ENCODE measurements at regions not wholly inside any gene's neighbourhood (a gene's known extent, or its start where the extent isn't known, plus 50 kb on each side); places are given as distances from the start of the nearest gene placed in this dataset.
"Not testable (repeated sequence)": the region's sequence is repeated elsewhere in the genome, so short reads cannot be mapped to it uniquely, and the experiment has no call there.

DNA sequence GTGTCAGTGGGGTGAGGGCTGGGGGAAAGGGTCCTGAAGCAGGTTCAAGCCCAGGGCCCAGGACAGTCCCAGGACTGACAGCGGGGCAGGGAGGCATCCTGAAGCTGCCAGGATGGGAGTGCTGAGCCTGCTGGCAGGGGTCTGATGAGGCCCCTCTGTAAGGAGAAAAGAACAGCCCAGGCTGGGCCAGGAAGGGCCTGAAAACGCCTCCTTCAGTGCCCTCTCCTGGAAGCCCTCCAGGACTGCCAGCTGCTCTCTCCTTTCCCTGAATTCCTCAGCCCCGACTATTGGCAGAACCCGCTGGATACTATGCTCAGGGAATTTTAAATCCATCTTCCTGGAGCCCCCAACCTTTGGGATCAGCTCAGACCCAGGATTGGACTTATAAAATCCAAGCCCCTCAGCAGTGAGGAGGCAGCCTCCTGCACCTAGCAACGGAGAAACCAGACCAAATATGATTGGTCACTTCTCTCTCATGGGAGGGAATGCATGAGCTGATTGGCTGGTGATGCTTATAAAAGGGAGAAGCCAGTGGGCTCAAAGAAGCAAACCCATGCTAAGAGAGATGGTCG is 203.5 kb upstream of the LINGO1 start:
- no peak overlapping the region for H3K27ac ChIP-seq (ENCODE audit: low read depth, low read length)
- WGBS, 3 donors = 53 to 64% (median 54%) methylated on average over 6 of the region's 6 CpGs

GRCh38 chr15:77834276-77834990 is 201.7 kb upstream of the LINGO1 start:
- 90 to 92% (median 91%) methylated on average over 7 of the region's 7 CpGs for WGBS, 3 donors
- no peak overlapping the region for H3K27ac ChIP-seq (ENCODE audit: low read depth, low read length)

DNA sequence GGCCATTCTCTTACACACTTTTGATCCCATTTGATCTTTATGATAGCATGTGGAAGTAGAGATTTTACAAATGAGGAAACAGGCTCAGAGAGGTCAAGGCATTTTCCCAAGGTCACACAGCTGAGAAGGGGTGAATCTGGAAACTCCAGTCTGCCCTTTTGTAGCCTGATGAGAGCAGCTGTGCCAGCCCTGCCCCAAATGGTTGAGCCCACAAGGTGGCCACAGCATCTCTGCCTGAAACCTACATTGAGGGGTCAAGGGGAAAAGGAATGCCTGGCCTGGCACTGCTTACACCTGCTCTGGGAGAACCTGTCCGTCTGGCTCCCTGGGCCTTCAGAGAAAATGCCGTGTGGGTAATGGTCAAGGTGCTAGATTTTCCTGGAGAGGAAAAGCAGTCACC is 200.2 kb upstream of the LINGO1 start:
- WGBS, 3 donors = 36 to 90% (median 85%) methylated on average over 2 of the region's 2 CpGs
- H3K27ac ChIP-seq (ENCODE audit: low read depth, low read length) = no peak overlapping the region

GRCh38 chr15:77831986-77832385 is 199.3 kb upstream of the LINGO1 start:
- WGBS, 3 donors = 43 to 59% (median 50%) methylated on average over 4 of the region's 4 CpGs
- H3K27ac ChIP-seq (ENCODE audit: low read depth, low read length) = no peak overlapping the region

DNA sequence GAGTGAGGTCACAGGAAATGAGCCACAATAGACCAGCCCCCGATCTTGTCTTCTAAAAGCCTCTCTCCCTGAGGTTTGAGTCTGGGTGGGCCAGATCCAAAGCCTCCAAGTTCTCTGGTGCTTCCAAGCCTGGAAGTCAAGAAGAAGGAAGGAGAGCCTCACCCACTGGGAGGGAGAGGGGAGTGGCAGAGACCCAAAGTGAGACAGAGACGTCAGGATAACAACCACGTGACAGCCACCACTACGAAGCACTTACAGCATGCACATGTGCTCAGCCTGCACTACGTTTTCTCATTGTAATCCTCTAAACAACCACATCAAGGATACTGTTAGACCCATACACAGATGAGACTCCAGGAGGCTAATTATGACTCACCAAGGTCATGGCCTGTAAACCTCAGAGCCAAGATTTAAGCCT is 197.3 kb upstream of the LINGO1 start:
- WGBS, 3 donors = 43 to 66% (median 45%) methylated on average over 5 of the region's 5 CpGs
- H3K27ac ChIP-seq (ENCODE audit: low read depth, low read length) = no peak overlapping the region

- H3K27ac ChIP-seq (ENCODE audit: low read depth, low read length) = not testable (repeated sequence)
- 84 to 93% (median 86%) methylated on average over 6 of the region's 6 CpGs for WGBS, 3 donors
Measured at GRCh38 chr15:77829331-77829730, 196.6 kb upstream of the LINGO1 start.

DNA sequence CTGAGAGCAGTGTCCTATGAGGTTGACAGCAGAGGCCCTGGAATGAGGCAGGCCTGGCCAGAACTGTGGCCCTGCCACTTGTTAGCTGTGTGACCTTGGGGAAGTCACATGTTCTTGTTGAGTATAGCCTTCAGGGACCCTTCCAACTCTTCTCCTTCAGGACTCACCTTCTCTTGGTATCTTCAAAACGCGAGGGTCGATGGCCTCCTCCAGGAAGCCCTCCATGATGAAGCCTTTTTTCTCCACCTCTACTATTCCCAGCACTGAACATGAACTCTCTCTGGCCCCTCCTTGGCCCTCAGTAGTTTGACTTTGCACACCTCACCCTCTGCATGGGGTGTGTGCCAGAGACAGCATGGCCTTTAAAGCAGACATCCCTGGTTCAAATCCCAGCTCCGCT is 195.1 kb upstream of the LINGO1 start:
- 88 to 97% (median 97%) methylated on average over 4 of the region's 4 CpGs for WGBS, 3 donors
- no peak overlapping the region for H3K27ac ChIP-seq (ENCODE audit: low read depth, low read length)

GRCh38 chr15:77826006-77826695 is 193.4 kb upstream of the LINGO1 start:
- 82 to 84% (median 83%) methylated on average over 11 of the region's 11 CpGs for WGBS, 3 donors
- no peak overlapping the region for H3K27ac ChIP-seq (ENCODE audit: low read depth, low read length)

DNA sequence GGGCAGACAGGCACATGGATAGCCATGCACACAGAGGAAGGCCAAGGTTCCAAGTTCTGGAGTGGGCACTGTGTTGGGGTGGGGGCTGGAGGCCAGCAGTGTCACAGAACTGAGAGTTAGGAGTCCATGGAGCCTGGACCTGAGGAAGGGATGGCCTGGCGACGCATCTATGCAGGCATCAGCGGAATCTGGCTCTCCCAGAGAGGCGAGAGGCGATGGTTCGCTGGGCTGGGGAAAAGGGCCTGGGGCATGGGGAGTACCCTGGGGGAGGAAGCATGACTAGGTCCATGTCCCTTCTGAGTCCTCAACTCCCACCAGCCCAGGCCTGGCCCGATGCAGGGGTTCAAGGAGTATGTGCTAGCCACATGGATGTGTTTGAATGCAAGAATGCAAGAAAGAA is 192.8 kb upstream of the LINGO1 start:
- WGBS, 3 donors = 90 to 94% (median 91%) methylated on average over 7 of the region's 7 CpGs
- H3K27ac ChIP-seq (ENCODE audit: low read depth, low read length) = no peak overlapping the region

- no peak overlapping the region for H3K27ac ChIP-seq (ENCODE audit: low read depth, low read length)
- WGBS, 3 donors = 80 to 85% (median 84%) methylated on average over 3 of the region's 3 CpGs
Measured at GRCh38 chr15:77825252-77825542, 192.5 kb upstream of the LINGO1 start.

DNA sequence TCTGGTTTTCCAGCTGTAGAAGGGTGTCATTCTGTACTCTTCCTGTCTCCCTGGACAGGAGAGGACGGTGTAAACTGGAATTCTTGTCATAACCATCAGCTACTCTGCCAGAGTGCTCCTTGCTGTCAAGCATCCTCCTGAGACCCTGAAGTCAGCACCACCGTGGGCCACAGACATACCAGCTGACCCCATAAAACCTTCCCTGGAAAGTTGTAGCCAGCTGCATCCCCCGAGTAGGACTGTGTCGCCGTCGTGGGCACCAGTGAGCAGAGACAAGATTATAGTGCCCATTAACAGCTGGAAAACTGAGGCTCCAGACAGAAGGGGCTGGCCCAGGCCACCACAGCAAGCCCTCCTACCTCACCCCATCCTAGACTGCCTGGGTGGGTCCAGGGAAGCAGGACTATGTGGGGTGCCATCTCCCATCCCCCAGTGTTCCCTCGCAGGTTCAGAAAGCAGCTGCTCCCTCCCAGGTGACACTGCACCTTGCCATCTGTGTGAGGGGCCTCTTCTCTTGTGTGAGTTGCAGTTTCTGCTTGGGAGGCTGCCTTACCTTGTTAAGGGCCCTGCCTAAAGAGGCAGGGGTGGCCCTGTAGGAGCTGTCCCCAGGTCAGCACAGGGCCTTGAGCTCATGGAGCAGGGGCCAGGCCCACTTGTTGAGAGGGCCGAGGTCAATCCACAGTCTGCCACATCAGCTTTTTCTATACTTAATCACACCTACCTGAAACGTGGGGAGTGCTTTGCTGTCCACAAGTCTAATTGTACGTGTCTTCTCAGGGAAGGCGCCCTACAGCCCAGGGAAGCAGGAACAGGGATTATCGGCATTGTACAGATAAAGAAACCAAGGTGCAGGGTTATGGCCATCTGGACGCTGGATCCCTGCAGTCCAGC is 191.9 kb upstream of the LINGO1 start:
- WGBS, 3 donors = 81 to 84% (median 81%) methylated on average over 13 of the region's 13 CpGs

DNA sequence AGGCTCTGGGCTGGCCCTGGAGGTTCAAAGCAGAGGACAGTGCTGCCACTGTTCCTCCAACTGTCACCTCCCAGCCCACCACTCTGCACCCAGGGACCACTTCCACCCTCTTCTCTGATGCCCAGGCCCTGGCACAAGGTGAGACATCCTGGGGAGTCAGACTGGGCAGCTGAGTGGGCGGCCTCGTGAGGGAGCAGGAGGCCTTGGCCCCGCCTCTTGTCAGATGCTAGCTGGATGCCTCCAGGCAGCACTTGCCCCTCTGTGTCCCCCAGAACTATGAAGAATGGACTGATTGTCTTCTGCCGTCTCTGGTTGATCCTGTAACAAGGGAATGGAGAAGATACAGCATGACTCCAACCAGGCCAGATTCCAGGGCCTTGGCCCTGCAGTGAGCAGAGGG is 191.0 kb upstream of the LINGO1 start:
- WGBS, 3 donors = 76 to 85% (median 85%) methylated on average over 4 of the region's 4 CpGs
- no peak overlapping the region for H3K27ac ChIP-seq (ENCODE audit: low read depth, low read length)

More for the DNA sequence above, 191.9 kb upstream of the LINGO1 start:
- no peak overlapping the region for H3K27ac ChIP-seq (ENCODE audit: low read depth, low read length)

DNA sequence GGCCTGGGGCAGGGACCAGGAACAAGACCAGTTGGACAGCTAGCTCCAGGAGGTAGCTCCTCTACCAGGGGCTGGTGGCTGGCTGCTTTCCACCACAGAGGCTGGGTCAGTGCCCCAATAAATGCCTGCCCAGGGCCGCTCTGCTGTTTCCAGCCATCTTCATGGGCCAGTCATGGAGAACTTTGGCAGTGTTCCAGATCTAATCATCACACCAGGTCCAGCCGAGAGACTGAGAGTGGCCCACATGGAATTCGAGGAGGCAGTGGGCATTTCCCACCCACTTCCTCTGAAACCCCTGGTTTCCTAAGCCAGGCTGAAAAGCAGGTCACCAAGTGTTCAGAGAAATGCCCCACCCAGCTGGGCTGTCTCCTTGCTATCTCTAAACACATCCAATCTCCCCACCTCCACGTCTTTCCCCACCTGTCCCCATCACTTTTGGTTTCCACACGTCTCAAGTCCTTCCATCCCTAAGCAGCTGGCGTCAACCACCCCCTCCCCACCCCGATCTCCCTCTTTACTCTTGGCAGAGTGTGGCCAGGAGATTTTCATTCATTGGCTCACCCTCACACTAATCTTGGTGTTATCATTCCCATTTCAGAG is 190.0 kb upstream of the LINGO1 start:
- no peak overlapping the region for H3K27ac ChIP-seq (ENCODE audit: low read depth, low read length)
- 61 to 72% (median 71%) methylated on average over 7 of the region's 7 CpGs for WGBS, 3 donors

GRCh38 chr15:77821959-77822256 is 189.2 kb upstream of the LINGO1 start:
- WGBS, 3 donors = 65 to 97% (median 74%) methylated on average over 2 of the region's 2 CpGs

DNA sequence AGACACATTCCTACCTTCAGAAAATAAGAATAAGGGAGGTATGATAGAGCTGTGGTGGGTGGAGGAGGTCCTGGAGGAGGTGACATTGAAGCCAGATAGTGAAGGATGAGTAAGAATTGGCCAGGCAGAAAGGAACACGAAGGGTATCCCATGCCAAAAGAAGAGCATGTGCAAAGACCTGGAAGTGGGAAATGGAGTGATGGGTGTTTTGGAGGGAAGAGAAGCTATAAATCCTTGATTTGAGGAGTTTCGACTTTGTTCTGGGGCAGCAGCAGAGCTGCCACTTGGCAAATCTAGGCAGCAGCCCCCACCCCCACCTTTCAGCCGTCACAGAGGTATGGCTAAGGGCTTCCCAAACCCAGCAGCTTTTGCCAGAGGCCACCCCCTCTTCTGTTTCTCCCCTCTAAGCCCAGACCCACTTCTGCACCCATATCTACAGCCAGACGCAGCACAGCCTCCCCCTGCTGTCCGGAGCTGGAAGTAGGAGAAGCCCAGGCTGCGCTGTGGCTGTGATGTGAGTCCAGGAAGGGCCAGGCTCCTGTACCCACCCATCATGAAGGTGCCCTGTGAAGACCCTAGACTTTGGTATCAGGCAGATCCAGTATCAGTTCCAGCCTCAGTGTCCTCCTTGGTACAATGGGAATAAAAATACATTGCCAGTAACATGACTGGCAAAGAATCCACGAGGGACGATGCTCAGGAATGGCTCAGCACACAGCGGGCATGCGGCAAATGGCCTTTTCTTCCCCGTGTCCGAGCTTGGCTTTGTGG is 188.7 kb upstream of the LINGO1 start:
- 36 to 41% (median 38%) methylated on average over 12 of the region's 12 CpGs for WGBS, 3 donors
- no peak overlapping the region for H3K27ac ChIP-seq (ENCODE audit: low read depth, low read length)

More at GRCh38 chr15:77821959-77822256, 189.2 kb upstream of the LINGO1 start:
- no peak overlapping the region for H3K27ac ChIP-seq (ENCODE audit: low read depth, low read length)

DNA sequence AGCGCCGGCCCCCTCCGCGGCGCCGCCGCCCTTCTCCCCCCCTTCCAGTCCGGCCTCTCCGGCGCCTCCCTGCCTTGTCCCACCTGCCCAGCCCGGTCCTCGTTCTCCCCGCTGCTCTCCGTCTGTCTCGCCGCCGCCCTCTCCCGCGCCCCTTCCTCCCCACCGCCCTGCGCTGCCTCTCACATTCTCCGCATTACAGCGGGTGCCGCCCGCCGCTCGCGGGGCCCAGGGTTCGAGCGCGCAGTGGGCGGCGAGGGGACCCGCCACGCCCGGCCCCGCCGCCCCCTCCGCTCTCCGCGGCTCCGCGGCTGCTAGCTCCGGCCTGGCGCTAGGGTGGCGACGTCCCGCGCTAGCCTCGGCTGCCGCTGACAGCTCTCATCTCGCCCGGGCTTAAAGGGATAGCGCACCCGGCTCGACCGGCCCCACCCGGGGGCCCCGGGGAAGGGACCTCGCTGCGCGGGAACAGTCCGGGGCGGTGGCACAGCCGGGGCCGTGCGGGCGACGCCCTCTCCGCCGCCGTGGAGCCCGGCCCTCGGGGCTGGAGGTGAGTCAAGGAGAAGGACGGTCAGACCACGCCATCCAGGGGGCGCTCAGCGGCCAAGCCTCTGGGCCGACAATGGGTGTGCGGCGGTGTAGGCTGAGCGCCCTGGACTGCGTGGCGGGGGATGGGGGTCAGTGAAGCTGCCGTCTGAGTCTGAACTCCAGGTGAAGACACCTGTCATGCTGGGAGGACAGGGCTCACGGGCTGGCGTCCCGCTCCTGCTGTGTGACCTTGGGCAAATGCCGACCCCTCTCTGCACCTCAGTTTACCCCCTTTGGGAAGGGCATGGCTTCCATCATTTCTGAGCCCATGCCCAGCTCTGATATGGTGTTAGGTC is 187.4 kb upstream of the LINGO1 start:
- WGBS, 3 donors = 2 to 3% (median 3%) methylated on average over 51 to 87 of the region's 89 CpGs
- no peak overlapping the region for H3K27ac ChIP-seq (ENCODE audit: low read depth, low read length)

All from adipose tissue (tissue), 3 donors.